ENCODE measurements at regions not wholly inside any gene's neighbourhood (a gene's known extent, or its start where the extent isn't known, plus 50 kb on each side); places are given as distances from the start of the nearest gene placed in this dataset.
"Not testable (repeated sequence)": the region's sequence is repeated elsewhere in the genome, so short reads cannot be mapped to it uniquely, and the experiment has no call there.

DNA sequence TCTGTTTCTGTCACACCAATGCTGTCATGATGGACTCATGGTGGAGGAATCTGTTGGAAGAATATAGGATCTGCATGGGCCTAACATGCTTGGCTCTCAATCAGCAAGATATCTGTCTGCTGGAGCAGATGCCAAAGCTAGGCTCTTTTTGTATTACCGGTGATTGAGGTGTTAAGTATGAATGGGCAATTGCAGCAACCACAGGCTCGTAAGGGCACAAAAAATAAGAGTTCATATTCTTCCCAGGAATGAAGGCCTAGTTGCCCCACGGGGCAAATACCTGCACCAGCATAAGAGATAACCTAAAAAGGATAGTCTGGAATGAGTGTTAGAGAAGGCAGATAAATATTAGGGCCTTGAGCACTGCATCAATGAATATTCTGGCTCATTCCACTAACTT is 679.5 kb upstream of the COX7C start:
- DNase-seq = no peak
- CTCF ChIA-PET = no interaction called here
- no peak overlapping the region for H3K27ac Mint-ChIP-seq
- no peak overlapping the region for H3K4me3 Mint-ChIP-seq
- H3K36me3 Mint-ChIP-seq = no peaks in the 10 kb centered on the region
- ATAC-seq = no peak
- H3K9me3 Mint-ChIP-seq (ENCODE audit: low read depth) = no peaks in the 10 kb centered on the region
- H3K27me3 Mint-ChIP-seq = no peaks in the 10 kb centered on the region
- no peaks in the 10 kb centered on the region for H3K4me1 Mint-ChIP-seq

DNA sequence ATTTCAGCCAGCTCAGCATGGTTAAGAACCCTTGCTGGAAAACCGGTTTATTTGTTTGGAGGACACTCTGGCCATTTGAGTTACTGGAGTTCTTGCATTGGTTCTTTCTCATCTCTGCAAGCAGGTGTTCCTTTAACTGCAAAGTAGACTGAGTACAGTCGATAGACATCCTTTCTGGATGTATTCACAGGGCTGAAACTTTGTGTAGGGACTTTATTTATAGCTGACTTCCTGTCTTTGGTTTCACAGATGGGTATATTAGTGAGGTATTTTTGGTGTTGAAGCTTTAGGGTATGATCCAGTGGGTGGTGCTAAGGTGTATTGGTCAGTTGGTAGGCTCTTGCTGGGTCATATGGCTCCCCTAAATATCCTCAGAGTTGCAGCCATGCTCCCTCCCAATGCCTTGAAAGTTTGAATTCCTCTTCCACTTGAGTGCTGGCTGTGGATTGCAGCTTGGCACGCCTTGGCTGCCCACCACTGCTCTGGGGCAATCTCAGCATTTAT is 666.0 kb upstream of the COX7C start:
- DNase-seq (no peak), ATAC-seq (no peak)
- Mint-ChIP-seq H3K27ac (no peak overlapping the region), H3K4me1 (no peaks in the 10 kb centered on the region), H3K27me3 (no peaks in the 10 kb centered on the region), H3K4me3 (no peak overlapping the region), H3K36me3 (no peaks in the 10 kb centered on the region), H3K9me3 (ENCODE audit: low read depth) (peaks cover 3% of the 10 kb centered on the region)
- CTCF ChIA-PET = no interaction called here

DNA sequence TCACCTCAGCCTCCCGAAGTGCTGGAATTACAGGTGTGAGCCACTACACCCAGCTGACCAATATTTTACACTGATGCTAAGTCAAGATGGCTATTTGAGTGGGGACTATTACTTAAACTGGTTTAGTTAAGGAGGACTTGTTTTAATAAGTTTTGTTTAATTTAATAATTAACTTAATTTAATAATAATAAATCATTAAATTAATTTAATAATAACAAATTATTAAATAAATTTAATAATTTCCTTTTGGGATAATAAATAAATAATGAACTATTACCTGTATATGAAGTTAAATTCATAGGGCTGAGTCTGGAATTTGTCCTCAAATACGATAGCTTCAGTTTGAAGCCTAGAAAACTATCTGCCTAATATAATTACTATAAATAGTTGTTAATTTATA is 665.1 kb upstream of the COX7C start:
- Mint-ChIP-seq H3K9me3 (ENCODE audit: low read depth) (peaks cover 3% of the 10 kb centered on the region), H3K27ac (no peak overlapping the region), H3K27me3 (no peaks in the 10 kb centered on the region), H3K36me3 (no peaks in the 10 kb centered on the region), H3K4me1 (no peaks in the 10 kb centered on the region), H3K4me3 (no peak overlapping the region)
- CTCF ChIA-PET = no interaction called here
- DNase-seq (no peak), ATAC-seq (no peak)

DNA sequence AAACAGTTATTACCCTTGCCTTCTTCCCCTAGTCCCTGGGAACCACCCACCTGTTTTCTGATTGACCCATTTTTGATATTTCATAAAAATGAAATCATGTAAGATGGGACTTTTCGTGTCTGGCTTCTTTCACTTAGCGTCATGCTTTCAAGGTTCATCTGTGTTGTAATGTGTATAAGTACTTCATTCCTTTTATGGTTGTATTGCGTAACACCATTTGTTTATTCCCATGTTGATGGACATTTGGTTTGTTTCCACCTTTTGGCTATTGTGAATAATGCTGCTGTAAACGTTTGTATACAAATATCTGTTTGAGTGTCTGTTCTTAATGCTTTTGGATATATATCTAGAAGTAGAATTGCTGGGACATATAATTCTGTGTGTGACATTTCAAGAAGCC is 650.1 kb upstream of the COX7C start:
- Mint-ChIP-seq H3K27ac (no peak overlapping the region), H3K27me3 (no peaks in the 10 kb centered on the region), H3K9me3 (ENCODE audit: low read depth) (peaks cover 14% of the 10 kb centered on the region), H3K36me3 (no peaks in the 10 kb centered on the region), H3K4me3 (no peak overlapping the region), H3K4me1 (no peaks in the 10 kb centered on the region)
- DNase-seq = no peak
- CTCF ChIA-PET = no interaction called here
- ATAC-seq = no peak

DNA sequence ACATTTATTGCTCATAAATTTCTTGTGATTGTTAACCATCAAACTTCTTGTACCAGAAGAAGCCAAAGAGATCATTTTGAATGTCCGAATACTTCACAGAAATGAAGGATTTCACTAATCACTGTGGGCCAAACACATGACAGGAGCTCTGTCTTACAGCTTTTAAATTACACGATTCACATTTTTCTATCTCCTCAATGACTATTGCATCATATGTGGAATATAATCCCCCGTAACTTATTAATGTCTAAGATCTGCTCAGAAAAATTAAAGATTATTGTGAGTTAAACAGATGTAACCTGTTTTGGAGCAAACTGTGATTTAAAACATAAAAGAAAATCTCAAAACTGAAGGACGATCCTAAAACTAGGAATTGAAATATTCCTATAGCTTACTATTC is 645.2 kb upstream of the COX7C start:
- DNase-seq (no peak), ATAC-seq (no peak)
- no peak overlapping the region for H3K4me3 Mint-ChIP-seq
- H3K4me1 Mint-ChIP-seq = no peaks in the 10 kb centered on the region
- H3K9me3 Mint-ChIP-seq (ENCODE audit: low read depth) = peaks cover 17% of the 10 kb centered on the region
- H3K36me3 Mint-ChIP-seq = no peaks in the 10 kb centered on the region
- CTCF ChIA-PET = no interaction called here
- H3K27me3 Mint-ChIP-seq = no peaks in the 10 kb centered on the region
- no peak overlapping the region for H3K27ac Mint-ChIP-seq

DNA sequence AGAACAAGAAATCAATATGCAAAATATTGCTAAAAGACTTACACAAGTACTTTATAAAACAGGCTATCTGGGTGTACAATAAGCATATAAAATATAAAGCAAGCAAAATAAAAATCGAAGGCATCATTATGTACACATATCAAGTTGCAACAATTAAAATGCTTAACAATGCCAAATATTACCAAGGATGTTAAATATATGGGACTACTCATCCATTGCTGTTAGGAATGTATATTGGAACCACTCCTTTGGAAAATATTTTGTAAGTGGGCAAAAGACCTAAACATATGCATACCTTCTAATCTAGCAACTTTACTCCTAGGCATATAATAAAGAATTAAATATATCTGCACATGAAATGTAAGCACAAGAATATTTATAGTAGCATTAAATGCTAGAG is 632.6 kb upstream of the COX7C start:
- Mint-ChIP-seq H3K36me3 (no peaks in the 10 kb centered on the region), H3K4me1 (no peaks in the 10 kb centered on the region), H3K27me3 (no peaks in the 10 kb centered on the region), H3K9me3 (ENCODE audit: low read depth) (peaks cover 6% of the 10 kb centered on the region), H3K4me3 (no peak overlapping the region), H3K27ac (no peak overlapping the region)
- ATAC-seq (no peak), DNase-seq (no peak)
- CTCF ChIA-PET = no interaction called here

DNA sequence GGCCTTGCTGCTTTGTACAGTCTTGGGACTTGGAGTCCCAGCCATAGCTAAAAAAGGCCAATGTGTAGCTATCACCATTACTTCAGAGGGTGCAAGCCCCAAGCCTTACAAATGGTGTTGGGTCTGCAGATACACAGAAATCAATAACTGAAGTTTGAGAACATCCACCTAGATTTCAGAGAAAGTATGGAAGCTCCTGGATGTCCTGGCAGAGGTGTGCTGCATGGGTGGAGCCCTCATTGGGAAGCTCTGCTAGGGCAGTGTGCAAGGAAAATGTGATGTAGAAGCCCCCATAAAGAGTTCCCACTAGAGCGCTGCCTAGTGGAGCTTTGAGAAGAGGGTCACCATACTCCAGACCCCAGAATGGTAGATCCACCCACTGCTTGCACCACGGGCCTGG is 626.7 kb upstream of the COX7C start:
- CTCF ChIA-PET = no interaction called here
- Mint-ChIP-seq H3K36me3 (no peaks in the 10 kb centered on the region), H3K4me3 (no peak overlapping the region), H3K27ac (no peak overlapping the region), H3K9me3 (ENCODE audit: low read depth) (peaks cover 10% of the 10 kb centered on the region), H3K4me1 (no peaks in the 10 kb centered on the region), H3K27me3 (no peaks in the 10 kb centered on the region)
- ATAC-seq (no peak), DNase-seq (no peak)

DNA sequence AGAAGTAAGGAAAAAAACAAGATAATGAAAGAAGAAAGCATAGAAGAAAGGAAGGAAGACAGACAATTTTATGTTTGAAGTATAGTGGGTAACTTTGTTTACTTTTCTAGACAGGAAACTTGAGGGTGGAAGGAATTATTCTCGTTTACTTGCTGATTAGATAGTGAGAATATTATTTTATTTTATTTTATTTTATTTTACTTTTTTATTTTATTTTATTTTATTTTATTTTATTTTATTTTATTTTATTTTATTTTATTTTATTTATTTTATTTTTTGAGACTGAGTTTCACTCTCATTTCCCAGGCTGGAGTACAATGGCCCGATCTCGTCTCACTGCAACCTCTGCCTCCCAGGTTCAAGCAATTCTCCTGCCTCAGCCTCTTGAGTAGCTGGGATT is 623.1 kb upstream of the COX7C start:
- H3K4me1 Mint-ChIP-seq; H3K36me3 Mint-ChIP-seq; H3K9me3 Mint-ChIP-seq (ENCODE audit: low read depth); DNase-seq; H3K4me3 Mint-ChIP-seq; H3K27ac Mint-ChIP-seq; H3K27me3 Mint-ChIP-seq; ATAC-seq; CTCF ChIA-PET: not testable (repeated sequence)

DNA sequence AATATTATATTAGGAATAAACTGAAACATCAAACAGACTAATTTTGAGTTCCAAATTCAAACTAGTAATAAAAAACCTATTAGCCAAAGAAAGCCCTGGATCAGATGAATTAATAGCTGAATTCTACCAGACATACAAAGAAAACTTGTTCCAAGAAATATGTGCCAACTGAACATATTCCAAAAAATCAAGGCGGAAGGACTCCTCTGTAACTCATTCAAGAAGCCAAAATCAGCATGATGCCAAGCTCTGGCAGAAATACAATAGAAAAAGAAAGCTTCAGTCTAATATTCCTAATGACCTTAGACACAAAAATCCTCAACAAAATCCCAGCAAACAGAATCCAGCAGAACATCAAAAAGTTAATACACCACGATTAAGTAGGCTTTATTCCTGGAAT is 619.1 kb upstream of the COX7C start:
- Mint-ChIP-seq H3K4me3 (no peak overlapping the region), H3K4me1 (no peaks in the 10 kb centered on the region), H3K9me3 (ENCODE audit: low read depth) (peaks cover 5% of the 10 kb centered on the region), H3K27ac (no peak overlapping the region), H3K27me3 (no peaks in the 10 kb centered on the region), H3K36me3 (no peaks in the 10 kb centered on the region)
- ATAC-seq (no peak), DNase-seq (no peak)
- CTCF ChIA-PET = no interaction called here

DNA sequence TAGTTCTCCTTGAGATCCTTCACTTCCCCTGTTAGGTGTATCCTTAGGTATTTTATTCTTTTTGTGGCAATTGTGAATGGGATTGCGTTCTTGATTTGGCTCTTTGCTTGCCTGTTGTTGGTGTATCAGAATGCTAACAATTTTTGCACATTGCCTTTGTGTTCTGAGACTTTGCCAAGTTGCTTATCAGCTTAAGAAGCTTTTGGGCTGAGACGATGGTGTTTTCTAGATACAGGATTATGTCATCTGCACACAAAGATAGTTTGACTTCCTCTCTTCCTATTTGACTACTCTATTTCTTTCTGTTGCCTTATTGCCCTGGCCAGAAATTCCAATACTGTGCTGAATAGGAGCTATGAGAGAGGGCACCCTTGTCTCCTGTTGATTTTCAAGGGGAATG is 609.4 kb upstream of the COX7C start:
- no peak overlapping the region for H3K27ac Mint-ChIP-seq
- CTCF ChIA-PET = no interaction called here
- H3K9me3 Mint-ChIP-seq (ENCODE audit: low read depth) = peaks cover 16% of the 10 kb centered on the region
- no peaks in the 10 kb centered on the region for H3K4me1 Mint-ChIP-seq
- H3K36me3 Mint-ChIP-seq = no peaks in the 10 kb centered on the region
- DNase-seq = no peak
- H3K4me3 Mint-ChIP-seq = no peak overlapping the region
- H3K27me3 Mint-ChIP-seq = no peaks in the 10 kb centered on the region
- ATAC-seq = no peak

DNA sequence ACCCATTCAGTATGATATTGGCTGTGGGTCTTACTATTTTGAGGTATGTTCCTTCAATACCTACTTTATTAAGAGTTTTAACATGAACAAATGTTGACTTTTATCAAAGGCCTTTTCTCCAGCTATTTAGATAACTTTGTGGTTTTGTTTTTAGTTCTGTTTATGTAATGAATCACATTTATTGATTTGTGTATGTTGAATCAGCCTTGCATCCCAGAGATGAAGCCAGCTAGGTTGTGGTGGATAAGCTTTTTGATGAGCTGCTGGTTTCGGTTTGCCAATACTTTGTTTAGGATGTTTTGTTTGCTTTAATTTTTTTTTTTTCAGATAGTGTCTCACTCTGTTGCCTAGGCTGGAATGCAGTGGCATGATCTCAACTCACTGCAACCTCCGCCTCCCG is 609.0 kb upstream of the COX7C start:
- H3K36me3 Mint-ChIP-seq = no peaks in the 10 kb centered on the region
- H3K9me3 Mint-ChIP-seq (ENCODE audit: low read depth) = peaks cover 16% of the 10 kb centered on the region
- H3K4me3 Mint-ChIP-seq = no peak overlapping the region
- H3K4me1 Mint-ChIP-seq = no peaks in the 10 kb centered on the region
- no peaks in the 10 kb centered on the region for H3K27me3 Mint-ChIP-seq
- ATAC-seq = no peak
- CTCF ChIA-PET = no interaction called here
- DNase-seq = no peak
- H3K27ac Mint-ChIP-seq = no peak overlapping the region

DNA sequence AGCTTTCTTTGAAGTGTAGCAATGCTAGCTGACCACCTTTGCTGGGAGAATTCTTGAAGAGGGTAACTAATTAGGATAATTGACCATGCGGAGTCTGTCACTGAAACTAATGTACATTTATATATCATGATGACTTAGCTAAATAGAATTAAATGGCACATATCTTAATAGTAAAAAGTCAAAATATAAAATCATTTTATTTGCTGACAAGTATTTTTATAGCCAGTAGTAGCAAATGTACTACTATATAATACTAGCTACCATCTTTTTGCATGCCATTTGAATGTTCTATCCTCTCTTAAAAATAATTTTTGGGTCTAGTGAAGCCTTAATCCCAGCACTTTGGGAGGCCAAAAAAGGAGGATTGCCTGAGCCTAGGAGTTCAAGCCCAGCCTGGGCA is 605.8 kb upstream of the COX7C start:
- DNase-seq (no peak), ATAC-seq (no peak)
- Mint-ChIP-seq H3K27ac (no peak overlapping the region), H3K36me3 (no peaks in the 10 kb centered on the region), H3K4me1 (no peaks in the 10 kb centered on the region), H3K4me3 (no peak overlapping the region), H3K27me3 (no peaks in the 10 kb centered on the region), H3K9me3 (ENCODE audit: low read depth) (peaks cover 19% of the 10 kb centered on the region)
- CTCF ChIA-PET = no interaction called here

DNA sequence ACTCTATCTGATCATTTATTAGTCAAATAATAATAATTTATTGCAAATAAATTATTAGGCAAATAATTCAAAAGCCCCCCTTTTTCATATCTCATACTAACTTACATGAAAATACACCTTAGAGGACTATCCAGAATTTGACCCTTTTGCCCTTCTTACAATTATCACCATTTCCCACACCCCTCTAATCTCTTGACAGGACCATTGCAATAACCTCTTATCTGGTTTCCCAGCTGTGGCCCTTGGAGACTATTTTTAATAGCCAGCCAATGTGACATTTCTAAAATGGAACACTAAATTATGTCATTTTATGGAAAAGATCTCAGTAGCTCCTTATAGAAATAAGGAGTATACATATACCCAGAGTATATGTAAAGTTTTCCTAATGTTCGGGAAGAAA is 588.4 kb upstream of the COX7C start:
- H3K27ac Mint-ChIP-seq = no peak overlapping the region
- ATAC-seq (no peak), DNase-seq (no peak)
- no peaks in the 10 kb centered on the region for H3K36me3 Mint-ChIP-seq
- no peaks in the 10 kb centered on the region for H3K27me3 Mint-ChIP-seq
- CTCF ChIA-PET = no interaction called here
- peaks cover 10% of the 10 kb centered on the region for H3K9me3 Mint-ChIP-seq (ENCODE audit: low read depth)
- no peaks in the 10 kb centered on the region for H3K4me1 Mint-ChIP-seq
- H3K4me3 Mint-ChIP-seq = no peak overlapping the region

DNA sequence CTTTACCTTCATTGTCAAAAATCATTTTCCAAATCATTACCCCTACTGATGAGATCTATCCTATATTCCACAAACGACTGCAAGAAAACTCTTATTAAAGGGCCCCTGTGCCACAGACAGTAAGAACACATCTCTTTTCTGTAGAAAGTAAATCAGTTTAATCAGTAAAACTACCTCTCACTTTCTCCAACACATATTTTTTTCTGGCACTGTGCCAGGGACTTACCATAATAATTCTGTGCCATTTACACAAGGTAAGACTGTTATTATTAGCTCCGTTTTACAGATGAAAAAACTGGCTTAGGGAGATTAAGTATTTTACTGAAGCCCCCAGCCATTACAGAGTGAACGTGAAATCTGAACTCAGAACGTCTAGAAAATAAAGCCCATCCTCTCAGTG is 587.0 kb upstream of the COX7C start:
- Mint-ChIP-seq H3K4me3 (no peak overlapping the region), H3K4me1 (no peaks in the 10 kb centered on the region), H3K27me3 (no peaks in the 10 kb centered on the region), H3K27ac (no peak overlapping the region), H3K9me3 (ENCODE audit: low read depth) (peaks cover 15% of the 10 kb centered on the region), H3K36me3 (no peaks in the 10 kb centered on the region)
- CTCF ChIA-PET = no interaction called here
- ATAC-seq = no peak
- DNase-seq = no peak

DNA sequence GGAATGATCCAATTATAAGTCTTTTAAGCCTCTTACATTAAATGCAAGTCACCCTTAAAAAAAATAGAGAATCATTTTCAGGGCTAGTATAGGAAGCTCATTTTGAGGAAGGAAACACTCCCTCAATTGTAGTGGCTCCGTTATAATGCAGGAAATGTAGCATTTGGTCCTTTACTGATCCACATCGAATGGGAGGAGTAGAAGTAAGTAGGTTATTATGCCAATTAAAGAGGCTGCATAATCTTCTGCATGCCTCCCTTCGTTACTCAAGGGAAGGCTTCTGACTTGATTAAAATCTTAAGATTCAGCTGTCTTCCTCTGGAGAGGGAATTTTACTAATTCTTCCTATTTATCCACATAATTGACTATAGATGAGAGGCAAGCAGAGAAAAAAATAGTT is 579.2 kb upstream of the COX7C start:
- no peak for DNase-seq
- Mint-ChIP-seq H3K27me3 (no peaks in the 10 kb centered on the region), H3K4me3 (no peak overlapping the region), H3K27ac (no peak overlapping the region), H3K9me3 (ENCODE audit: low read depth) (peaks cover 11% of the 10 kb centered on the region), H3K4me1 (no peaks in the 10 kb centered on the region), H3K36me3 (no peaks in the 10 kb centered on the region)
- CTCF ChIA-PET = no interaction called here
- no peak for ATAC-seq
